Testis (tissue), 2 donors: ENCODE measurements at regions not wholly inside any gene's neighbourhood (a gene's known extent, or its start where the extent isn't known, plus 50 kb on each side); places are given as distances from the start of the nearest gene placed in this dataset.

ENCODE experiments used
- CTCF ChIP-seq, 3 experiments: fragments of 450-650 bp in 2 of 3; fragments of 200-600 bp in 1 of 3; sonication (generic) in 1 of 3; IDR thresholded peaks; one replicate each; pipeline ENCODE4 v1.5.1; 2016 to 2019; ENCODE audit warnings: antibody characterized with exemption in 3 of 3, mild to moderate bottlenecking in 2 of 3, moderate library complexity in 1 of 3
- POLR2A ChIP-seq: fragments of 450-650 bp; IDR thresholded peaks from one replicate; pipeline ENCODE4 v1.6.1; 2017; ENCODE audit warnings: antibody characterized with exemption, mild to moderate bottlenecking, moderate library complexity

- TF ChIP-seq CTCF (IDR thresholded peaks at IDR 0.05) (no peak), POLR2A (no peak)
These were observed 107.2 kb downstream of the DRD1 start for GRCh38 chr5:175336781-175337180.
